A673 (cell line): ENCODE measurements at regions not wholly inside any gene's neighbourhood (a gene's known extent, or its start where the extent isn't known, plus 50 kb on each side); places are given as distances from the start of the nearest gene placed in this dataset.

Source experiments
- BruUV-seq: library from RNA; stranded (reverse); fragments of 400-500 nt; replicated peaks from 2 replicates; lab custom pipeline; 2021; lab: Mats Ljungman, UMichigan
- CTCF ChIA-PET: fragments of 300-600 bp; sonication (Branson Sonifier 250); formaldehyde crosslinking; loops from one replicate; lab custom pipeline; 2022; ENCODE audit warnings: antibody characterized with exemption; lab: Charles Lee
- POLR2A ChIA-PET: fragments of 300-600 bp; sonication (Branson Sonifier 250); formaldehyde crosslinking; loops from one replicate; lab custom pipeline; 2022; ENCODE audit warnings: antibody characterized with exemption; ENCODE audit not compliant: low non-redundant PET; lab: Charles Lee
- DNase-seq: peaks from one replicate; pipeline ENCODE4 v3.0.0-alpha.2; 2015; ENCODE audit warnings: low spot score
- H3K27ac ChIP-seq: fragments of 200-600 bp; sonication (generic); 2 replicates; pipeline ENCODE4 v1.5.1; 2016; ENCODE audit warnings: mixed run types, low read depth, mild to moderate bottlenecking, mixed read lengths, antibody characterized with exemption, low read length; ENCODE audit not compliant: poor library complexity, severe bottlenecking
- H3K27me3 ChIP-seq: fragments of 200-600 bp; sonication (generic); replicated peaks from 2 replicates; pipeline ENCODE4 v1.6.1; 2017; ENCODE audit warnings: mixed run types, low read depth, mild to moderate bottlenecking, mixed read lengths, antibody characterized with exemption, low read length; ENCODE audit not compliant: insufficient read depth, poor library complexity
- H3K36me3 ChIP-seq: fragments of 200-600 bp; sonication (generic); 2 replicates; pipeline ENCODE4 v1.6.1; 2016; ENCODE audit warnings: mixed run types, mild to moderate bottlenecking, mixed read lengths, antibody characterized with exemption, low read length; ENCODE audit not compliant: insufficient read depth, poor library complexity, severe bottlenecking
- H3K4me1 ChIP-seq: fragments of 200-600 bp; sonication (generic); 2 replicates; pipeline ENCODE4 v1.6.1; 2017; ENCODE audit warnings: mixed run types, mild to moderate bottlenecking, mixed read lengths, antibody characterized with exemption, low read length; ENCODE audit not compliant: insufficient read depth, poor library complexity, severe bottlenecking
- H3K4me3 ChIP-seq: fragments of 200-600 bp; sonication (generic); 2 replicates; pipeline ENCODE4 v1.5.1; 2016; ENCODE audit warnings: low read depth, mixed run types, mild to moderate bottlenecking, mixed read lengths, low read length; ENCODE audit not compliant: poor library complexity, severe bottlenecking
- H3K9me3 ChIP-seq: fragments of 200-600 bp; sonication (generic); 2 replicates; pipeline ENCODE4 v1.6.1; 2016; ENCODE audit warnings: mixed run types, low read depth, mild to moderate bottlenecking, mixed read lengths, antibody characterized with exemption, low read length; ENCODE audit not compliant: poor library complexity, severe bottlenecking
- EZH2 ChIP-seq: fragments of 200-600 bp; sonication (generic); IDR thresholded peaks from 2 replicates; pipeline ENCODE4 v1.6.1; 2017; ENCODE audit warnings: borderline replicate concordance, low read depth, mild to moderate bottlenecking, mixed read lengths, antibody characterized with exemption, low read length; ENCODE audit not compliant: poor library complexity, severe bottlenecking
- intact Hi-C: fragments of 100-400 bp; cut with micrococcal nuclease; formaldehyde crosslinking; loops from one replicate; pipeline ENCODE4 v1.10.0; 2022; ENCODE audit not compliant: unreplicated experiment
- TF ChIP-seq, protein P1 (sequence below): fragments of 300-800, 200-600 bp; sonication (generic); conservative IDR thresholded peaks from 2 replicates; pipeline ENCODE4 v1.5.1; 2017; ENCODE audit warnings: low read depth, mild to moderate bottlenecking, antibody characterized with exemption, low read length, moderate library complexity, mixed read lengths

DNA sequence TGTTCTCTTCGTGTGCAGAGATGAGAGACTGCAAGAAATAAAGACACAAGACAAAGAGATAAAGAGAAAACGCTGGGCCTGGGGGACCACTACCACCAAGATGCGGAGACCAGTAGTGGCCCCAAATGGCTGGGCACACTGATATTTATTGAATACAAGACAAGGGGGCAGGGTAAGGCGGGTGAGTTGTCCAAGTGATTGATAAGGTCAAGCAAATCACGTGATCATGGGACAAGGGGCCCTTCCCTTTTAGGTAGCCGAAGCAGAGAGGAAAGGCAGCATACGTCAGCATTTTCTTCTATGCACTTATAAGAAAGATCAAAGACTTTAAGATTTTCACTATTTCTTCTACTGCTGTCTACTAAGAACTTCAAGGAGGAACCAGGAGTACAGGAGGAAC, 762.1 kb downstream of the TNS3 start:
- H3K9me3 ChIP-seq, result peaks cover 7% of the 10 kb centered on the region
- no peak overlapping the region for H3K27ac ChIP-seq
- H3K4me3 ChIP-seq, result no peak overlapping the region
- no peaks in the 10 kb centered on the region for H3K27me3 ChIP-seq
- H3K36me3 ChIP-seq, result no peaks in the 10 kb centered on the region
- ChIA-PET CTCF (no interaction called here), POLR2A (no interaction called here)
- H3K4me1 ChIP-seq, result no peaks in the 10 kb centered on the region
- intact Hi-C loops, result no loop called here
- no TSS peak for BruUV-seq
- no peak for DNase-seq
- TF ChIP-seq, protein P1, sequence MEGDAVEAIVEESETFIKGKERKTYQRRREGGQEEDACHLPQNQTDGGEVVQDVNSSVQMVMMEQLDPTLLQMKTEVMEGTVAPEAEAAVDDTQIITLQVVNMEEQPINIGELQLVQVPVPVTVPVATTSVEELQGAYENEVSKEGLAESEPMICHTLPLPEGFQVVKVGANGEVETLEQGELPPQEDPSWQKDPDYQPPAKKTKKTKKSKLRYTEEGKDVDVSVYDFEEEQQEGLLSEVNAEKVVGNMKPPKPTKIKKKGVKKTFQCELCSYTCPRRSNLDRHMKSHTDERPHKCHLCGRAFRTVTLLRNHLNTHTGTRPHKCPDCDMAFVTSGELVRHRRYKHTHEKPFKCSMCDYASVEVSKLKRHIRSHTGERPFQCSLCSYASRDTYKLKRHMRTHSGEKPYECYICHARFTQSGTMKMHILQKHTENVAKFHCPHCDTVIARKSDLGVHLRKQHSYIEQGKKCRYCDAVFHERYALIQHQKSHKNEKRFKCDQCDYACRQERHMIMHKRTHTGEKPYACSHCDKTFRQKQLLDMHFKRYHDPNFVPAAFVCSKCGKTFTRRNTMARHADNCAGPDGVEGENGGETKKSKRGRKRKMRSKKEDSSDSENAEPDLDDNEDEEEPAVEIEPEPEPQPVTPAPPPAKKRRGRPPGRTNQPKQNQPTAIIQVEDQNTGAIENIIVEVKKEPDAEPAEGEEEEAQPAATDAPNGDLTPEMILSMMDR, result no peak
- TF ChIP-seq EZH2, result no peak

DNA sequence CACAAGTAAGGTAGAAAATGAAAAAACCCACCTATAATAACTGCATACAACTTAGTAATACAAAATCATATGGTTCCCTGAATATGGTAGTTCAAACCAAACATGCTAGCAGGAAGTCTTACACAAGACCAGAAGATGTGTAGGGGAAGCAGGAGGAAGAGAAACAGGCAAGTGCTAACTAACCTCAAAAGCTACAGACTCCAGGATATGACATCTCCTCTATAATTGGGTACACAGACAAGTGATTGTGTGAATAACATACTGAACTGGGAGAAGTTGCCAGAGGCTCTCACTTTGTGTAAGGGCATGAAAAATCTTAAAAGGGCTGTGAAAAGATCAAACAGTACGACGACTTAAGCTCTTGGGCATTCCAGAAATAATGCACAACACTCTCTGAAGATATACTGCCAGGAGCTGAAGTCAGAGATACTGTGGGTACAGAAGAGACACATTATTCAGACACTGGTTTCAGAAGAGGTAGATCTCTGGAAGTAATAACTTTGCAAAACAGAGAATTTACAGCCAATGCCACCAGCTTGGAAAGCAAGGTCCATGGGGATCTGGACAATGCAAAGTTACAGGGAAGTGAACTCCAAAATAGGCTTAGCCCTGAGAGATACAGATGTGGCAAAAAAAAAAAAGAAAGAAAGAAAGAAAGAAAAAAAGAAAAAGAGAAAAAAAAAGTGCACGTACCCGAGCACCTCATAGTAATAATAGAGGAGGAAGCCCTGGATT, 767.2 kb downstream of the TNS3 start:
- ChIA-PET POLR2A (no interaction called here), CTCF (no interaction called here)
- DNase-seq, result no peak
- intact Hi-C loops, result no loop called here
- no peaks in the 10 kb centered on the region for H3K36me3 ChIP-seq
- no peaks in the 10 kb centered on the region for H3K27me3 ChIP-seq
- no peak overlapping the region for H3K4me3 ChIP-seq
- H3K9me3 ChIP-seq, result peaks cover 7% of the 10 kb centered on the region
- TF ChIP-seq EZH2, result no peak
- TF ChIP-seq, protein P1, result no peak
- no peak overlapping the region for H3K27ac ChIP-seq
- BruUV-seq, result no TSS peak
- H3K4me1 ChIP-seq, result peaks cover 3% of the 10 kb centered on the region

DNA sequence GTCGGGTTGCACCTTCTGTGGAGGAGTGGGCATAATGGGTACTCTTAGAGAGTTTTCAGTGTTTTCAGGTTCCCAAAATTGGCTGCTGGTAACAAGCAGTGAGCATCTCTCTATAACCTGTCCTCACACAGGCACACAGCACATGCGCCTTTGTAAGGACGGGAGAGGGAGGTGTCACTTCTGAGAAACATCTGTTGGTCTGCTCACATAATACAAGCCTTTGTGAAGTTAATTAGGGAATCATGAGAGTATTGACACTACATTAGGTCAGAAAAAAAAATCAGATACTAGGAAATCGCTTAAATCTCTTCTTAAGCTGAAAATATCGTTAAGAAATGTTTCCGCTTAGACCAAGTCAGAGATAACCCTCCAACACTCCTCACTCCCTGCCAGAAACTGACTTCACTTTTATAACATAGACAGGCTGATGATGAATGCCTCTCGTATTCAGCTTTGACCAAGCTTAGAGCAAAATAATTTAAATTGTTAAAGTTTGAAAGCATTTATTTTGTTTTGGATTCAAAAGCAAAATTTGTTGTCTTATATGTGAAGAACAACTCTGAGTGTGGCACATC, 769.7 kb downstream of the TNS3 start:
- H3K9me3 ChIP-seq, result peaks cover 3% of the 10 kb centered on the region
- ChIA-PET POLR2A (no interaction called here), CTCF (no interaction called here)
- no peaks in the 10 kb centered on the region for H3K27me3 ChIP-seq
- peaks cover 3% of the 10 kb centered on the region for H3K4me1 ChIP-seq
- no peak for TF ChIP-seq EZH2
- TF ChIP-seq, protein P1, result no peak
- BruUV-seq, result no TSS peak
- H3K27ac ChIP-seq, result no peak overlapping the region
- H3K4me3 ChIP-seq, result no peak overlapping the region
- intact Hi-C loops, result no loop called here
- no peak for DNase-seq
- H3K36me3 ChIP-seq, result no peaks in the 10 kb centered on the region
